ENCODE measurements at regions not wholly inside any gene's neighbourhood (a gene's known extent, or its start where the extent isn't known, plus 50 kb on each side); places are given as distances from the start of the nearest gene placed in this dataset.

DNA sequence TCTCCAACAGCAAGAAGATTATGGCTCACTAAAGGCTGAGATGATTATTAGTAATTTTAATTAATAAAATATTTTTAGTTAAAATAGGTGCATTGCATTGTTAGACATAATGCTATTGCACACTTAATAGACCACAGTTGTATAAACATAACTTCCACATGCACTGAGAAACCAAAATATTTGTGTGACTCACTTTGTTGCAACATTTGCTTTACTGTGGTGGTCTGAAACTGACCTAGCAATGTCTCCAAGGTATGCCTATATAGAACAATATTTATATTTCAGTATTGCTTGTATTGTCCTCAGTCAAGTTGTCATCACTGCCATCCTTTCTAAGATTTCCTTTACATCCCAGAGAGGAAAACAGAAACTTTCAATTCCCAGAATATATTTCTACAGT is 1215.2 kb downstream of the SI start:
- TF ChIP-seq, protein P1, sequence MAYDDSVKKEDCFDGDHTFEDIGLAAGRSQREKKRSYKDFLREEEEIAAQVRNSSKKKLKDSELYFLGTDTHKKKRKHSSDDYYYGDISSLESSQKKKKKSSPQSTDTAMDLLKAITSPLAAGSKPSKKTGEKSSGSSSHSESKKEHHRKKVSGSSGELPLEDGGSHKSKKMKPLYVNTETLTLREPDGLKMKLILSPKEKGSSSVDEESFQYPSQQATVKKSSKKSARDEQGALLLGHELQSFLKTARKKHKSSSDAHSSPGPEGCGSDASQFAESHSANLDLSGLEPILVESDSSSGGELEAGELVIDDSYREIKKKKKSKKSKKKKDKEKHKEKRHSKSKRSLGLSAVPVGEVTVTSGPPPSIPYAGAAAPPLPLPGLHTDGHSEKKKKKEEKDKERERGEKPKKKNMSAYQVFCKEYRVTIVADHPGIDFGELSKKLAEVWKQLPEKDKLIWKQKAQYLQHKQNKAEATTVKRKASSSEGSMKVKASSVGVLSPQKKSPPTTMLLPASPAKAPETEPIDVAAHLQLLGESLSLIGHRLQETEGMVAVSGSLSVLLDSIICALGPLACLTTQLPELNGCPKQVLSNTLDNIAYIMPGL (CRISPR knock-in tag; IDR thresholded peaks at IDR 0.05; ENCODE audit: borderline replicate concordance) = no peak
- TF ChIP-seq, protein P2, sequence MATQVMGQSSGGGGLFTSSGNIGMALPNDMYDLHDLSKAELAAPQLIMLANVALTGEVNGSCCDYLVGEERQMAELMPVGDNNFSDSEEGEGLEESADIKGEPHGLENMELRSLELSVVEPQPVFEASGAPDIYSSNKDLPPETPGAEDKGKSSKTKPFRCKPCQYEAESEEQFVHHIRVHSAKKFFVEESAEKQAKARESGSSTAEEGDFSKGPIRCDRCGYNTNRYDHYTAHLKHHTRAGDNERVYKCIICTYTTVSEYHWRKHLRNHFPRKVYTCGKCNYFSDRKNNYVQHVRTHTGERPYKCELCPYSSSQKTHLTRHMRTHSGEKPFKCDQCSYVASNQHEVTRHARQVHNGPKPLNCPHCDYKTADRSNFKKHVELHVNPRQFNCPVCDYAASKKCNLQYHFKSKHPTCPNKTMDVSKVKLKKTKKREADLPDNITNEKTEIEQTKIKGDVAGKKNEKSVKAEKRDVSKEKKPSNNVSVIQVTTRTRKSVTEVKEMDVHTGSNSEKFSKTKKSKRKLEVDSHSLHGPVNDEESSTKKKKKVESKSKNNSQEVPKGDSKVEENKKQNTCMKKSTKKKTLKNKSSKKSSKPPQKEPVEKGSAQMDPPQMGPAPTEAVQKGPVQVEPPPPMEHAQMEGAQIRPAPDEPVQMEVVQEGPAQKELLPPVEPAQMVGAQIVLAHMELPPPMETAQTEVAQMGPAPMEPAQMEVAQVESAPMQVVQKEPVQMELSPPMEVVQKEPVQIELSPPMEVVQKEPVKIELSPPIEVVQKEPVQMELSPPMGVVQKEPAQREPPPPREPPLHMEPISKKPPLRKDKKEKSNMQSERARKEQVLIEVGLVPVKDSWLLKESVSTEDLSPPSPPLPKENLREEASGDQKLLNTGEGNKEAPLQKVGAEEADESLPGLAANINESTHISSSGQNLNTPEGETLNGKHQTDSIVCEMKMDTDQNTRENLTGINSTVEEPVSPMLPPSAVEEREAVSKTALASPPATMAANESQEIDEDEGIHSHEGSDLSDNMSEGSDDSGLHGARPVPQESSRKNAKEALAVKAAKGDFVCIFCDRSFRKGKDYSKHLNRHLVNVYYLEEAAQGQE (IDR thresholded peaks at IDR 0.05) = no peak
- TF ChIP-seq CEBPB (IDR thresholded peaks at IDR 0.05) (no peak), MAZ (IDR thresholded peaks at IDR 0.05; ENCODE audit: borderline replicate concordance, low read depth, low read length) (no peak), RAD21 (conservative IDR thresholded peaks at IDR 0.05 in 1 of 2, IDR thresholded peaks at IDR 0.05 in 1 of 2) (no peak), ZC3H11A (IDR thresholded peaks at IDR 0.05) (no peak), BHLHE40 (IDR thresholded peaks at IDR 0.05; ENCODE audit: low read depth, low read length) (no peak), EP300 (IDR thresholded peaks at IDR 0.05) (no peak), ESRRA (IDR thresholded peaks at IDR 0.05; ENCODE audit: borderline replicate concordance, low read length) (no peak), NPAS2 (CRISPR knock-in tag; IDR thresholded peaks at IDR 0.05; ENCODE audit: borderline replicate concordance) (no peak), ZFP36 (IDR thresholded peaks at IDR 0.05; ENCODE audit: borderline replicate concordance, partially characterized antibody) (no peak)
- TF ChIP-seq, protein P3, sequence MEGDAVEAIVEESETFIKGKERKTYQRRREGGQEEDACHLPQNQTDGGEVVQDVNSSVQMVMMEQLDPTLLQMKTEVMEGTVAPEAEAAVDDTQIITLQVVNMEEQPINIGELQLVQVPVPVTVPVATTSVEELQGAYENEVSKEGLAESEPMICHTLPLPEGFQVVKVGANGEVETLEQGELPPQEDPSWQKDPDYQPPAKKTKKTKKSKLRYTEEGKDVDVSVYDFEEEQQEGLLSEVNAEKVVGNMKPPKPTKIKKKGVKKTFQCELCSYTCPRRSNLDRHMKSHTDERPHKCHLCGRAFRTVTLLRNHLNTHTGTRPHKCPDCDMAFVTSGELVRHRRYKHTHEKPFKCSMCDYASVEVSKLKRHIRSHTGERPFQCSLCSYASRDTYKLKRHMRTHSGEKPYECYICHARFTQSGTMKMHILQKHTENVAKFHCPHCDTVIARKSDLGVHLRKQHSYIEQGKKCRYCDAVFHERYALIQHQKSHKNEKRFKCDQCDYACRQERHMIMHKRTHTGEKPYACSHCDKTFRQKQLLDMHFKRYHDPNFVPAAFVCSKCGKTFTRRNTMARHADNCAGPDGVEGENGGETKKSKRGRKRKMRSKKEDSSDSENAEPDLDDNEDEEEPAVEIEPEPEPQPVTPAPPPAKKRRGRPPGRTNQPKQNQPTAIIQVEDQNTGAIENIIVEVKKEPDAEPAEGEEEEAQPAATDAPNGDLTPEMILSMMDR (IDR thresholded peaks at IDR 0.05) = no peak
- TF ChIP-seq, protein P4, sequence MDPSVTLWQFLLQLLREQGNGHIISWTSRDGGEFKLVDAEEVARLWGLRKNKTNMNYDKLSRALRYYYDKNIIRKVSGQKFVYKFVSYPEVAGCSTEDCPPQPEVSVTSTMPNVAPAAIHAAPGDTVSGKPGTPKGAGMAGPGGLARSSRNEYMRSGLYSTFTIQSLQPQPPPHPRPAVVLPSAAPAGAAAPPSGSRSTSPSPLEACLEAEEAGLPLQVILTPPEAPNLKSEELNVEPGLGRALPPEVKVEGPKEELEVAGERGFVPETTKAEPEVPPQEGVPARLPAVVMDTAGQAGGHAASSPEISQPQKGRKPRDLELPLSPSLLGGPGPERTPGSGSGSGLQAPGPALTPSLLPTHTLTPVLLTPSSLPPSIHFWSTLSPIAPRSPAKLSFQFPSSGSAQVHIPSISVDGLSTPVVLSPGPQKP (IDR thresholded peaks at IDR 0.05; ENCODE audit: low read depth, low read length) = no peak
- TF ChIP-seq, protein P5, sequence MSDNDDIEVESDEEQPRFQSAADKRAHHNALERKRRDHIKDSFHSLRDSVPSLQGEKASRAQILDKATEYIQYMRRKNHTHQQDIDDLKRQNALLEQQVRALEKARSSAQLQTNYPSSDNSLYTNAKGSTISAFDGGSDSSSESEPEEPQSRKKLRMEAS (IDR thresholded peaks at IDR 0.05) = no peak

All from A549 (cell line).